ENCODE measurements at regions not wholly inside any gene's neighbourhood (a gene's known extent, or its start where the extent isn't known, plus 50 kb on each side); places are given as distances from the start of the nearest gene placed in this dataset.
A peak's percentile ranks its signal among the peaks of the same experiment; 100 is the strongest.
"Not testable (repeated sequence)": the region's sequence is repeated elsewhere in the genome, so short reads cannot be mapped to it uniquely, and the experiment has no call there.

DNA sequence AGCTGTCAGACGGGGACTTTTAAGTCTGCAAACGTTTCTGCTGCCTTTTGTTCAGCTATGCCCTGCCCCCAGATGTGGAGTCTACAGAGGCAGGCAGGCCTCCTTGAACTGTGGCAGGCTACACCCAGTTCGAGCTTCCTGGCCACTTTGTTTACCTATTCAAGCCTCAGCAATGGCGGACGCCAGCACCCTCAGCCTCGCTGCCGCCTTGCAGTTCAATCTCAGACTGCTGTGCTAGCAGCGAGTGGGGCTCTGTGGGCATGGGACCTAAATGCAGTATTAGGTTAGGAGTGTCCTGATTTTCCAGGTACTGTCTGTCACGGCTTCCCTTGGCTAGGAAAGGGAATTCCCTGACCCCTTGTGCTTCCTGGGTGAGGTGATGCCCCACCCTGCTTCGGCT, 86.8 kb upstream of the ALX4 start:
- H3K27ac Mint-ChIP-seq; H3K36me3 Mint-ChIP-seq; H3K4me3 Mint-ChIP-seq; DNase-seq; ATAC-seq (ENCODE audit: low read depth in 2 of 2); H3K9me3 Mint-ChIP-seq: not testable (repeated sequence)
- H3K27me3 Mint-ChIP-seq = peaks cover 31 to 50% (median 41%) of the 10 kb centered on the region in 3 donors
- peaks cover 5 to 12% (median 8%) of the 10 kb centered on the region in 3 donors for H3K4me1 Mint-ChIP-seq

DNA sequence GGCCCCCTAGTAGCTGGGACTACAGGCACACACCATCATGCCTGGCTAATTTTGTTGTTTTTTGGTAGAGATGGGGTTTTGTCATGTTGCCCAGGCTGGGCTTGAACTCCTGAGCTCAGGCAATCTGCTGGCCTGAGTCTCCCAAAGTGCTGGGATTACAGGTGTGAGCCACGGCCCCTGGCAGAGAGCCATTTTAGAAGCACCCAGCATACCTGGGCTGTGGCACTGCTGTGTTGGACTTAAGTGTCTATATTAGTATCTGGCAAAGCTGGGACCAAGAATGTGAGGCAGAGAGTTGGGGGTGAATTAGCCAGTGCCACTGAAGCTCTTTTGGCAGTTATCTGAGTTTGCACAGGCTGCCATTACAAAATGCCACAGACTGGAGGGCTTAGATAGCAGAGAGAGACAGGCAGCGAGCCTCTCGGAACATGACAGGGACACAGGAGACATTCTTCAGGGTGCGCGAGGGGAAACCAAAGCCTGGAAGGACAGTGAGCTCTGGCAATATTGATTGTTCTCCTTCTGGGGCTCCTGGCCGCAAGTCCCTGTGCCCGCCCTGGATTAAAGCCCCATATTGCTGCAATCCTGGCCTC, 87.7 kb upstream of the ALX4 start:
- ATAC-seq (ENCODE audit: low read depth in 2 of 2) = no peak
- H3K27ac Mint-ChIP-seq = no peak overlapping the region
- DNase-seq = no peak
- H3K27me3 Mint-ChIP-seq = peaks cover 31 to 50% (median 44%) of the 10 kb centered on the region in 3 donors
- peaks cover 0 to 7% of the 10 kb centered on the region in 2 donors for H3K36me3 Mint-ChIP-seq
- H3K9me3 Mint-ChIP-seq = peaks cover 0 to 9% (median 5%) of the 10 kb centered on the region in 7 donors
- peaks cover 5 to 12% (median 8%) of the 10 kb centered on the region in 3 donors for H3K4me1 Mint-ChIP-seq
- H3K4me3 Mint-ChIP-seq = no peak overlapping the region

DNA sequence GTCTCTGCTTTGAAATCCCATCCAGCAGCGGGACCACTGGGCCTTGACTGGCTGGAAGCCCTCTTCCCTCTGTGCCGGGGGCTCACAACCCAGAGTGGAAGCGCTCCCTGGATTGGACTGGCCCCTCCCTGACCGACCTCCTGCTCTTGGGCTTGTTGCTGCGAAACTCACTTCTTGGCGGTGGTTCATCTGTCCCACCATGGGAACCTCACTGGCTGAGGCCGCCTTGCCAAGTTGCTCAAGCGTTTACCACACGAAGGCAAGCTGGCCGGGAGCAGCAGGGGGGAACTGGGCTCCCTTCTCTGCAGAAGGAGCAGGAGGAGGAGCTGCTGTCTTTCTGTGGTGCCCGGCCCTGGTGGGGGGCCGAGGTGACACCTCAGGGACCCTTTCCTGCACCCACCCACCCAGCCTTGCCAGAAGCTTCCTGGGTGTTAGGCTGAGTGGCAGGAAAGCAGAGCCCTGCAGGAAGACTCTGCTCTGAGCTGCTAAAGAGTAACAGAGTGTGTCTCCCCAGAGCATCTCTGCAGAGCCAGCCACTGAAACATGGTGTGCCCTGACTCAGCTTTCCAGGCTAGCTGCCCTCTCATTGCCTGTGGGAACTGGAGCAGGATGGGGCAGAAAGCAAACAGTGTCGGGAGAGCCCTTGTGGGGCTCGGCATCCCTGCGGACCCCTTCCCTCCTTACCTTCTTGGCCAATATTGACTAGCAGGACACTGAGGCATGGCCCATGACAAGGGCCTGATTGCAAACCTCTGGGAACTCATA, 88.5 kb upstream of the ALX4 start:
- Mint-ChIP-seq H3K4me3 (no peak overlapping the region), H3K27me3 (peaks cover 31 to 44% (median 44%) of the 10 kb centered on the region in 3 donors), H3K27ac (no peak overlapping the region), H3K36me3 (peaks cover 0 to 7% of the 10 kb centered on the region in 2 donors), H3K4me1 (peaks cover 5 to 12% (median 8%) of the 10 kb centered on the region in 3 donors), H3K9me3 (peaks cover 0 to 9% (median 5%) of the 10 kb centered on the region in 7 donors)
- ATAC-seq (ENCODE audit: low read depth in 2 of 2) (no peak), DNase-seq (no peak)

DNA sequence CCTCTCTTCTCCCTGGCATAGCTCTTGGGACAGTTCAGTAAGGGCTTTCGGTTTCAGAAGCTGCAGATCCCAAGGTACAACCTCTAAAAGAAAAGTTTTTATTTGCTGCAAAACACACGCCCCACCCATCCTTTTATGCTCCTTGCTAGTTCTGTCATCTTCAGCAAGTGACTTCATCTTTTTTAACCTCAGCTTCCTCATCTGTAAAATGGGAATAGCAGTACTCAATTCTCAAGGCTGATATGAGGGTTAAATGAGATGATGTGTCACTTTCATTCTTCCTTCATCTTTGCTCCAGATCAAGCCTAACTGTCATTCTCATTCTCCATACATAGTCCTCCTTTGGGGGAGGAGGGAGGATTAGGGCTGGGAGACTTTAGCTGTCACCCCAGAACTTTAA, 90.0 kb upstream of the ALX4 start:
- Mint-ChIP-seq H3K27ac (peak overlapping the region in 1 of 6 donors; percentile 93), H3K36me3 (peaks cover 0 to 7% of the 10 kb centered on the region in 2 donors), H3K9me3 (peaks cover 0 to 8% (median 4%) of the 10 kb centered on the region in 7 donors), H3K4me1 (peaks cover 5 to 12% (median 8%) of the 10 kb centered on the region in 3 donors), H3K27me3 (peaks cover 28 to 43% (median 35%) of the 10 kb centered on the region in 3 donors), H3K4me3 (no peak overlapping the region)
- DNase-seq (no peak), ATAC-seq (ENCODE audit: low read depth in 2 of 2) (no peak)

DNA sequence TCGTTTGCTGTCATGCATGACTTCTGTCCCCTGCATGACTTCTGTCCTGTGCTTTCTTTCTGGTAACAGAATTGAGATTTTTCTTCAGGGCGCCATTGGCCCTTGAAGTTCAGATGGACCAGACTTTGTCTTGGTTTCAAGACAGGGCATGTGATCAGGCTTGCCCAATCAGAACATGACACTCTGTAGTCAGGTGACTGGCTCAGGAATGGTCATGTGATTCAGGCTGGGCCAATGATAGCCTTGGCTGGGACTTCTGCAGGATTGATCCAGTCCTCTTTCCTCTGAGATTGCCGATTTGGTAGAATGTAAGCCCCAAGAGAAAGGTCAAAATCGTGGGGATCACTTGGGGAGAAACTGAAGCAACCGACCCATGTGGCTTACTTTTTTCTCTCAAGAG, 90.5 kb upstream of the ALX4 start:
- Mint-ChIP-seq H3K4me3 (no peak overlapping the region), H3K9me3 (peaks cover 0 to 7% (median 4%) of the 10 kb centered on the region in 7 donors), H3K4me1 (peaks cover 5 to 12% (median 8%) of the 10 kb centered on the region in 3 donors), H3K36me3 (peaks cover 0 to 6% of the 10 kb centered on the region in 2 donors), H3K27me3 (peaks cover 28 to 42% (median 40%) of the 10 kb centered on the region in 3 donors), H3K27ac (no peak overlapping the region)
- ATAC-seq (ENCODE audit: low read depth in 2 of 2) (no peak), DNase-seq (no peak)

DNA sequence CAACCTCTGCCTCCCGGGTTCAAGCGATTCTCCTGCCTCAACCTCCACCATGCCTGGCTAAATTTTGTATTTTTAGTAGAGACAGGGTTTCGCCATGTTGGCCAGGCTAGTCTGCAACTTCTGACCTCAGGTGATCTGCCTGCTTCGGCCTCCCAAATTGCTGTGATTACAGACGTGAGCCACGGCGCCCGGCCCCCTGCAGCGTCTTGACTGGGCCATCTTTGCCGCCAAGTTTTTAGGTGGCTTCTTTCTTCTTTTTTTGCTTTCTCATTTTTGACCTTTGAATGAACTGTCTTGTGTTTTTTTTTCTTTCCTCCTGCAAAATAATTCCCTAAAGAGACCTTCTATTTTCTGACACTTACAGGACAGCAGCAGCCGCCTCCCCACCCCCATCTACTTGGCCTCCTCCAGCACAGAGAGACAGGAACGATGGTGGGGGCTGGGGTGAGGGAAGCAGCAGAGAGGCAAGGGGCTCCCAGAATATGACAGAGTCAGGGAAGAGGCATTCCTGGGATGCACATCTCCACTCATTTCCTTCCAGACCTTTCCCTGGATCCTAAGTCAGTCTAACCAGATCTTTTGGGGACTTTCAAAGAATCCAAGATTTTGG, 92.6 kb upstream of the ALX4 start:
- ATAC-seq (ENCODE audit: low read depth in 2 of 2) (no peak), DNase-seq (no peak)
- H3K9me3 Mint-ChIP-seq = peaks cover 0 to 5% (median 0%) of the 10 kb centered on the region in 7 donors
- peaks cover 5 to 12% (median 8%) of the 10 kb centered on the region in 3 donors for H3K4me1 Mint-ChIP-seq
- H3K36me3 Mint-ChIP-seq = no peaks in the 10 kb centered on the region
- peaks cover 17 to 43% (median 37%) of the 10 kb centered on the region in 3 donors for H3K27me3 Mint-ChIP-seq
- no peak overlapping the region for H3K27ac Mint-ChIP-seq
- no peak overlapping the region for H3K4me3 Mint-ChIP-seq

DNA sequence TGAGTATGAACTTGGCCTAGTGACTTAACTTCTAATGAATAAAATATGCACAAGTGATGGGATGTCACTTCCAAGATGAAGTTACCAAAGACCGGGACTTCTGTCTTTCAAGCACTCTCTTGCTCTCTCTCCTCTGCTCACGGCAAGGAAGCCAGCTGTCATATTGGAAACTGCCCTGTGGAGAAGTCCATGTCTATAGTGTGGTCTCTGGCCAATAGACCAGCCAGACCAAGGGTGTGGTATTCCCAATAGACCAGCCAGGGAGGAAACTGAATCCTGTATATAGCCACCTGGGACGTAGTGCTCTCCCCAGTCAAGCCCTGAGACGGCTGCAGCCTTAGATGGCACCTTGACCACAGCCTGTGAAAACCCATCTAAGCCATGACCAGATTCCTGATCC, 93.2 kb upstream of the ALX4 start:
- ATAC-seq (ENCODE audit: low read depth in 2 of 2) (no peak), DNase-seq (no peak)
- H3K27me3 Mint-ChIP-seq = peaks cover 17 to 43% (median 34%) of the 10 kb centered on the region in 3 donors
- no peak overlapping the region for H3K4me3 Mint-ChIP-seq
- peaks cover 5 to 12% (median 8%) of the 10 kb centered on the region in 3 donors for H3K4me1 Mint-ChIP-seq
- no peak overlapping the region for H3K27ac Mint-ChIP-seq
- H3K36me3 Mint-ChIP-seq = no peaks in the 10 kb centered on the region
- peaks cover 0 to 5% (median 0%) of the 10 kb centered on the region in 7 donors for H3K9me3 Mint-ChIP-seq

DNA sequence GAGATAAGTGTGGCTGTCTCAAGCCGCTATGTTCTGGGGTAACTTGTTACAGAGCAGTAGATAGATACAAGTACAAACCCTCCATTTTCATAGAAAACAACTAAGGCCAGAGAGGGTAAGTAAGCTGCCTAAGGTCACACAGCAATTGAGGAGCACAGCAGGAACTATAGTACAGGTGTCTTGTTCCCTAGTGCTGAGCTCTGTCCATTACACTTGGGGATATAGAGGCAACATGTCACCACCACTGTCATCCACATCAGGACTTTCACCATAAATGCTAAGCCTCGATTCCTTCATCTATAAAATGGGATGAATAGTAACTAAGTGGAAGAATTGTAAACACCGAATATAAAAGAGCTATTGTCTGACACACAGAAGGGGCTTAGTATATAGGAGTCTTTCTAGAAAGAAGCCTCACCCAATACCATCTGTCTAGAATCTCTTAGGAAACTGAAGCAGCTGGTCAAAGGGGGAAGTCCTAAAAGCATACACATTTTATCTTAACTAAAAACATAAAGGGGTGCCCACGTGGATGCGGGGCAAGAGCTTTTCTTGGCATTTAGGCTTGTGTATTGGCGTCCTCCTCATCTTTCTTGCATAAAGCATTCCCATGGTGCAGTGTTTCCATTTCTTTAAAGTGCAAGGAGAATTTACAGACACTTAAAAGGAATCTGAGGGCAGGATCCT, 93.8 kb upstream of the ALX4 start:
- no peak for DNase-seq
- Mint-ChIP-seq H3K36me3 (no peaks in the 10 kb centered on the region), H3K4me1 (peaks cover 5 to 12% (median 8%) of the 10 kb centered on the region in 3 donors), H3K27me3 (peaks cover 22 to 48% (median 36%) of the 10 kb centered on the region in 3 donors), H3K4me3 (no peak overlapping the region), H3K9me3 (peaks cover 0 to 5% (median 0%) of the 10 kb centered on the region in 7 donors), H3K27ac (no peak overlapping the region)
- ATAC-seq (ENCODE audit: low read depth in 2 of 2) = no peak

DNA sequence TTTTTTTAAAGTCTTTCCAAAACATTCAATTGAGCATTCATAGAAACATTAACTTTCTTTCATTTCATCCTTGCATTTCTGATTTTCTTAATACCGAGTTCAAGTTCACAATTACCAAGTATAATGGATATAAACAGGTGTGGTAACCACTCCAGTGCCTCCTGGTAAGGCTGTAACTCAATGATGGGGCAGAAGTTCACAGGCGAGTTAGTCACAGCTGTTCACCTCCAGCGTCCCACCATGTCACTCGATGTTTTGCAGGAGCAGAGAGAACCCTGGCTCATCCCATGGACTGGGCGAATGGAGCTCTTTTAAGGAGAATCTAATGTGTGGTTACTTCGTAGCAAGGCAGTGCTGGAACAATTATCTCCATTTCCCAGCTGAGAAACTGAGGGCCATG, 94.4 kb upstream of the ALX4 start:
- Mint-ChIP-seq H3K27me3 (peaks cover 24 to 48% (median 34%) of the 10 kb centered on the region in 3 donors), H3K4me3 (no peak overlapping the region), H3K9me3 (peaks cover 0 to 5% (median 0%) of the 10 kb centered on the region in 7 donors), H3K27ac (no peak overlapping the region), H3K36me3 (no peaks in the 10 kb centered on the region), H3K4me1 (peaks cover 5 to 12% (median 8%) of the 10 kb centered on the region in 3 donors)
- DNase-seq (no peak), ATAC-seq (ENCODE audit: low read depth in 2 of 2) (no peak)

DNA sequence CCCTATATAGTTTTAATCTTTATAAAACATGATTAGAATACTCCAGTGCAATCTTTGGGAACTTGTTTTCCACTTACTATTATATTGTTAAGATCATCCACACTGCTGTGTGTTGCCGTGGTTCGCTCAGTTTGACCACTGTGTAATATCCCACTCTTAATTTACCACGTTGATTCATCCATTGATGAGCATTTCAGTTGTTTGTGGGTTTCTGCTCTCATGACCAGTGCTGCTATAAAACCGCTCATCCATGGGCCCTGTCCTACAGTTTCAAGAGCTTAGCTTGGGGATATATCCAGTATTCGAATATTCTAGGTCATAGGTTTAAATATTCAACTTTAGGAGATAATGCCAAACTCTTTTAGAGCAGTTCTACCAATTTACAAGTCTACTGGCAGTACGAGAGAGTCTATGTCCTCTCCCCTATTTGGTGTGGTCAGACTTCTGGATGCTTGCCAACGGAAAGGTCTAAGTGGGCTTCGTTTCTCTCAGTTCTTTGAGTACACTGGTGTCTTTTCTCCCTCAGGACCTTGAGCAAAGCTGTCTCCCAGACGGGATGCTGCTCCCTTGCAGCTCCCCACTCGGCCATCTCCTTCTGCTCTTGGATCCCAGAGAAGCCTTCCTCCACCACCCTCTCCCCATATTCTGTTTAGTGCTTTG, 94.9 kb upstream of the ALX4 start:
- no peaks in the 10 kb centered on the region for H3K36me3 Mint-ChIP-seq
- ATAC-seq (ENCODE audit: low read depth in 2 of 2) = no peak
- peaks cover 0 to 5% (median 0%) of the 10 kb centered on the region in 7 donors for H3K9me3 Mint-ChIP-seq
- H3K27ac Mint-ChIP-seq = peak overlapping the region in 1 of 6 donors; percentile 26
- no peak for DNase-seq
- H3K4me3 Mint-ChIP-seq = no peak overlapping the region
- H3K27me3 Mint-ChIP-seq = peaks cover 26 to 48% (median 31%) of the 10 kb centered on the region in 3 donors
- H3K4me1 Mint-ChIP-seq = peaks cover 4 to 8% (median 7%) of the 10 kb centered on the region in 3 donors

DNA sequence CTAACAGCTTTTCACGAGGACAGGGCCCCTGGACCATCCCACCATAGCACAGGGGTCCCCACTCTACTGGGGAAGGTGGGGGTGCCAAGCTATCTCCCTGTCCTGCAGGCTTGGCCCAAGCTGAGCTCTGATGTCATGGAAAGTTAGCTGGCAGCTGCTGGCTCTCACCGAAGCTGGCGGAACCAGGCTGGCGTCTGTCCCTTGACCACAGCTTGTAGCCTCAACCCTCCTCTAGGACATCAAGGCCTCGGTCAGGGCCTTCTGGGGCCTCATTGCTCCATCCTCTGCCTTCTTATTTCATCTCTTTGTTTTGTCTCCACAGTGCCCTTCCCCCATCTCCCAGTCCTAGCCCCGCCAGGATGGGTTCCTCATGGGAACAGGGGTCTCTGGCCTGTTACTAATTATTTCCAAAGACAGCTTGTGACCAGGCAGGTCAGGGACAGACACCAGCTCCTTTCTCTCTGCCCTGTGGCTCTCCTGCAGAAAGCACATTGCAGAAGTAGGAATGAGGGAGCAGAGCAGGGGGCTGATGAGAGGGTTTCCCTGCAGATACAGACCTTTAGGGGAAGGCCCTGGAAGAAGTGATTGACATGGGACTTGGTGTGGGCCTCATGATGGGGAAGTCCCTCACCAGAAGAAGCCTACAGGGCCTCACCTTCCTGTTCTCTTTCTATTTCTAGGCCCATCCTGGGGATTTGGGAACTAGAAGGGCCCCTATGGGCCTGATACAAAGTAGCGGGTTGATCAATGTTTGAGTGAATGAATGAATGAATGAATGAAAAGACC, 97.5 kb upstream of the ALX4 start:
- DNase-seq (no peak), ATAC-seq (ENCODE audit: low read depth in 2 of 2) (no peak)
- Mint-ChIP-seq H3K9me3 (peaks cover 2 to 23% (median 13%) of the 10 kb centered on the region in 7 donors), H3K27me3 (peaks cover 26 to 62% (median 51%) of the 10 kb centered on the region in 3 donors), H3K4me3 (no peak overlapping the region), H3K4me1 (no peaks in the 10 kb centered on the region), H3K36me3 (peaks cover 0 to 18% of the 10 kb centered on the region in 2 donors), H3K27ac (no peak overlapping the region)

DNA sequence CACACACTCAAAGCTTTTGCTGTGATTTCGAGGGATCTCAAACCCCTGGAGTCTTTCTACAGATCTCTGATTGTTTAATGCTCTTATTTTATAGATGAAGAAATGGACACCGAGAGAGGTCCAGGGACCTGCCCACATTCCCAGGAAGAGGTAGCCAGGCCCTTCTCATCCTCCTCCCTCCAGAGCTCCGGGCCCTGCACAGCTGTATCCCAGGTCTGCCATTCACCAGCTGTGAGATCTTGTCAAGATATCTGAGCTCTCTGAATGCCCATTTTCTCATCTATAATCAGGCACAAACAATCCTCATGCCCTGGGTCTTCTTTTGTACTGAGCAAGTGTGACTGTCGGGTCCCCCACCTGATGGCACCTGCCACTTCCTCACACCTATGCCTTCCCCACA, 98.2 kb upstream of the ALX4 start:
- H3K4me1 Mint-ChIP-seq = no peaks in the 10 kb centered on the region
- ATAC-seq (ENCODE audit: low read depth in 2 of 2) (no peak), DNase-seq (no peak)
- peaks cover 2 to 25% (median 13%) of the 10 kb centered on the region in 7 donors for H3K9me3 Mint-ChIP-seq
- peaks cover 0 to 18% of the 10 kb centered on the region in 2 donors for H3K36me3 Mint-ChIP-seq
- H3K27ac Mint-ChIP-seq = no peak overlapping the region
- H3K4me3 Mint-ChIP-seq = no peak overlapping the region
- peaks cover 26 to 65% (median 55%) of the 10 kb centered on the region in 3 donors for H3K27me3 Mint-ChIP-seq

Data from naive B cell (primary cell).